ENCODE measurements at regions not wholly inside any gene's neighbourhood (a gene's known extent, or its start where the extent isn't known, plus 50 kb on each side); places are given as distances from the start of the nearest gene placed in this dataset.
"Not testable (repeated sequence)": the region's sequence is repeated elsewhere in the genome, so short reads cannot be mapped to it uniquely, and the experiment has no call there.

DNA sequence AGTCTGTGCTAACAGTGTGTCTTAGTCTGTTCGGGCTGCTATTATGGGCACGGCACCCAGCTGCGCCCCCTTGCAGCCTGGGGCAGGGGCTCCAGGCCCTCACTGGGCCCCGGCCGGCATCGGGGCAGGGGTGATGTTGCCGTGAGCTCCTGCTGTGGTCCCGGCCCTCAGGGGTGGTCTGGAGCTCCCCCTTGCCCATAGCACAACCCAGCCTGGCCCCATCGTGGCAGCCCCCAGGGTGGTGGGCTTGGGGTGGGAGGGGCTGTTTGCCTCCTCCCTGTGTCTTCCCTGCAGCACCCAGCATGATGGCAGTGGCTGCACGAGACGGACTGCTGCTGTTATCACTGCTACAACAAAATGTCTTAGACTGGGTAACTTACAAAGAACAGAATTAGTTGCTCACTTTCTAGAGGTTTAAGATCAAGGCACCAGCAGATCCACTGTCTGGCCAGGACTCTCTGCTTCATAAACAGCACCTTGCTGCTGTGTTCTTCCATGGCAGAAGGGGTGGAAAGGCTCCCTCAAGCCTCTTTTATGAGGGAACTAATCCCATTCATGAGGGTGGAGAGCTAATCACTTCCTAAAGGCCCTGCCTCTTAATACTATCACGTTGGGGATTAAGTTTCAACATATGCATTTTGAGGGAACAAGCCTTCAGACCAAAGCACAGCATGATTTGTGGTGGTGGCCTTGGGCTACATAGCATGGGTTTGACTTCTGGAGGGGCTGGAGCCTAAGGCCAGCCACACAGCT lies 149.5 kb downstream of the SEC23IP start:
- no peaks in the 10 kb centered on the region for H3K36me3 ChIP-seq (ENCODE audit: control insufficient read depth, insufficient read depth, low read length)
- TF ChIP-seq CTCF (IDR thresholded peaks at IDR 0.05; ENCODE audit: insufficient read depth in 1 of 2, low read depth in 1 of 2, low read length in 1 of 2, severe bottlenecking in 1 of 2, unreplicated experiment in 1 of 2), result no peak
- Mint-ChIP-seq H3K4me1 (ENCODE audit: low read depth, unreplicated experiment) (no peaks in the 10 kb centered on the region), H3K36me3 (ENCODE audit: insufficient read depth, unreplicated experiment) (no peaks in the 10 kb centered on the region), H3K27me3 (ENCODE audit: insufficient read depth, unreplicated experiment) (peaks cover 17% of the 10 kb centered on the region), H3K9me3 (ENCODE audit: unreplicated experiment) (no peaks in the 10 kb centered on the region), H3K4me3 (ENCODE audit: unreplicated experiment) (no peak overlapping the region), H3K27ac (ENCODE audit: unreplicated experiment) (no peak overlapping the region)
- no peaks in the 10 kb centered on the region for H3K4me1 ChIP-seq
- intact Hi-C loops (cut with micrococcal nuclease; ENCODE audit: unreplicated experiment), result no loop called here
- no peaks in the 10 kb centered on the region for H3K9me3 ChIP-seq
- no TSS peak for BruUV-seq (replicated peaks)
- DNase-seq, result no peak
- no peak overlapping the region for H3K4me3 ChIP-seq (ENCODE audit: low read depth, low read length)
- CTCF ChIA-PET, result no interaction called here
- POLR2A ChIA-PET, result no interaction called here
- H3K27me3 ChIP-seq (replicated peaks; ENCODE audit: control insufficient read depth, insufficient read depth, low read length), result no peaks in the 10 kb centered on the region

DNA sequence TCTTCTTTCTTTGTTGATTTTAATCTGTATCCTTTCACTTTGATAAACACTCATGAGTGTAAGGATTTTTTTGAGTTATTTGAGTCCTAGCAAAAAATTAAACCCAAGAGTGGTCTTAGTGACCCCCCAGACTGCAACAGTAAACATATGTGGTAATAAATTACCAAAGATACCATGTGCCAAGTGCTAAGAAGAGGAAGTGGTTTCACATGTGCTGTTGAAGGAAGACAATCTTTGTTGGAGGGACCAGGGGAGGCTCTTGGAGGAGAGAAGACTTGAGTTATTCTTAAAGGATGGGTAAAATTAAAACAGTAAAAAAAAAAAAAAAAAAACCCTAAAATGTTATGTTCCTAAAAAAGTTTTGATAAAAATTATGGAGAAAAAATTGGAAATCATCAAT lies 150.2 kb downstream of the SEC23IP start:
- no peaks in the 10 kb centered on the region for H3K36me3 ChIP-seq (ENCODE audit: control insufficient read depth, insufficient read depth, low read length)
- intact Hi-C loops (cut with micrococcal nuclease; ENCODE audit: unreplicated experiment), result no loop called here
- no peak overlapping the region for H3K27ac Mint-ChIP-seq (ENCODE audit: unreplicated experiment)

GRCh38 chr10:120047373-120047772 lies 154.8 kb downstream of the SEC23IP start:
- H3K4me1 Mint-ChIP-seq (ENCODE audit: low read depth, unreplicated experiment); intact Hi-C loops (cut with micrococcal nuclease; ENCODE audit: unreplicated experiment); H3K9me3 Mint-ChIP-seq (ENCODE audit: unreplicated experiment); H3K4me3 Mint-ChIP-seq (ENCODE audit: unreplicated experiment); H3K27ac Mint-ChIP-seq (ENCODE audit: unreplicated experiment); H3K36me3 ChIP-seq (ENCODE audit: control insufficient read depth, insufficient read depth, low read length); H3K9me3 ChIP-seq; H3K27me3 ChIP-seq (replicated peaks; ENCODE audit: control insufficient read depth, insufficient read depth, low read length); H3K4me3 ChIP-seq (ENCODE audit: low read depth, low read length); CTCF ChIA-PET; H3K4me1 ChIP-seq; POLR2A ChIA-PET; DNase-seq; BruUV-seq (replicated peaks); H3K36me3 Mint-ChIP-seq (ENCODE audit: insufficient read depth, unreplicated experiment): not testable (repeated sequence)
- H3K27me3 Mint-ChIP-seq (ENCODE audit: insufficient read depth, unreplicated experiment), result peaks cover 17% of the 10 kb centered on the region

More for the DNA sequence above, 150.2 kb downstream of the SEC23IP start:
- ChIA-PET POLR2A (no interaction called here), CTCF (no interaction called here)
- Histone ChIP-seq H3K27me3 (replicated peaks; ENCODE audit: control insufficient read depth, insufficient read depth, low read length) (no peaks in the 10 kb centered on the region), H3K9me3 (no peaks in the 10 kb centered on the region), H3K4me1 (no peaks in the 10 kb centered on the region), H3K4me3 (ENCODE audit: low read depth, low read length) (no peak overlapping the region)
- DNase-seq, result no peak
- H3K4me3 Mint-ChIP-seq (ENCODE audit: unreplicated experiment), result no peak overlapping the region
- no peaks in the 10 kb centered on the region for H3K9me3 Mint-ChIP-seq (ENCODE audit: unreplicated experiment)
- TF ChIP-seq CTCF (IDR thresholded peaks at IDR 0.05; ENCODE audit: insufficient read depth in 1 of 2, low read depth in 1 of 2, low read length in 1 of 2, severe bottlenecking in 1 of 2, unreplicated experiment in 1 of 2), result no peak
- BruUV-seq (replicated peaks), result no TSS peak
- peaks cover 12% of the 10 kb centered on the region for H3K27me3 Mint-ChIP-seq (ENCODE audit: insufficient read depth, unreplicated experiment)
- no peaks in the 10 kb centered on the region for H3K4me1 Mint-ChIP-seq (ENCODE audit: low read depth, unreplicated experiment)
- no peaks in the 10 kb centered on the region for H3K36me3 Mint-ChIP-seq (ENCODE audit: insufficient read depth, unreplicated experiment)

Measured in Caco-2 (cell line).